ENCODE measurements at regions not wholly inside any gene's neighbourhood (a gene's known extent, or its start where the extent isn't known, plus 50 kb on each side); places are given as distances from the start of the nearest gene placed in this dataset.
A peak's percentile ranks its signal among the peaks of the same experiment; 100 is the strongest.
"Not testable (repeated sequence)": the region's sequence is repeated elsewhere in the genome, so short reads cannot be mapped to it uniquely, and the experiment has no call there.

DNA sequence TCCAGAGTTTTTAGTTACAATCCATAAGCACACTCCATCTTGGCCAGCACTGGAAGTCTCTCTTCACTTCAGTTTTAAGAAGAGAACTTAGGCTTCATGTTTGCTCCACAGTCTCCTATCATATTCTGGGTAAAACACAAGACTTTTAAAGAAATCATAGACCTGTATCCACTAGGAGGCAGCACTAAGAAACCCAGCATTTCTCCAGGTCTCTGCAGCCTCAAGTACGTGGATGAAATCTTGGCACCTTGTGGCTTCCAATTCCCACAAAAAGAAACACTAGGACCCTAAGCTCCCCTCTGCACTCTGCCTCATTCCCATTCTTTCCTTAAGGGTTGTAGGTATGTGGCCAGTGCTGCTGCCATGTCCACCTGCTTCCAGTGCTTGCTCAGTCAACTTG, 367.3 kb upstream of the CASK start:
- no peak for DNase-seq
- intact Hi-C loops (cut with DNase I) = no loop called here

- intact Hi-C loops (cut with DNase I) = no loop called here
- DNase-seq = no peak
Measured at GRCh38 chrX:42289492-42290385, 366.4 kb upstream of the CASK start.

DNA sequence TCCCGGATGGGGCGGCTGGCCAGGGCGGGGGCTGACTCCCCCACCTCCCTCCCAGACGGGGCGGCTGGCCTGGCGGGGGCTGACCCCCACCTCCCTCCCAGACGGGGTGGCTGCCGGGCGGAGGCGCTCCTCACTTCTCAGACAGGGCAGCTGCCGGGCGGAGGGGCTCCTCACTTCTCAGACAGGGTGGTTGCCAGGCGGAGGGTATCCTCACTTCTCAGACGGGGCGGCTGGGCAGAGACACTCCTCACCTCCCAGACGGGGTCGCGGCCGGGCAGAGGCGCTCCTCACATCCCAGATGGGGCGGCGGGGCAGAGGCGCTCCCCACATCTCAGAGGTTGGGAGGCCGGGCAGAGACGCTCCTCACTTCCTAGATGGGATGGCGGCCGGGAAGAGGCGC, 362.3 kb upstream of the CASK start:
- peak in 2 of 10 donors; percentile 47 to 75 for DNase-seq
- intact Hi-C loops (cut with DNase I) = not testable (repeated sequence)

DNA sequence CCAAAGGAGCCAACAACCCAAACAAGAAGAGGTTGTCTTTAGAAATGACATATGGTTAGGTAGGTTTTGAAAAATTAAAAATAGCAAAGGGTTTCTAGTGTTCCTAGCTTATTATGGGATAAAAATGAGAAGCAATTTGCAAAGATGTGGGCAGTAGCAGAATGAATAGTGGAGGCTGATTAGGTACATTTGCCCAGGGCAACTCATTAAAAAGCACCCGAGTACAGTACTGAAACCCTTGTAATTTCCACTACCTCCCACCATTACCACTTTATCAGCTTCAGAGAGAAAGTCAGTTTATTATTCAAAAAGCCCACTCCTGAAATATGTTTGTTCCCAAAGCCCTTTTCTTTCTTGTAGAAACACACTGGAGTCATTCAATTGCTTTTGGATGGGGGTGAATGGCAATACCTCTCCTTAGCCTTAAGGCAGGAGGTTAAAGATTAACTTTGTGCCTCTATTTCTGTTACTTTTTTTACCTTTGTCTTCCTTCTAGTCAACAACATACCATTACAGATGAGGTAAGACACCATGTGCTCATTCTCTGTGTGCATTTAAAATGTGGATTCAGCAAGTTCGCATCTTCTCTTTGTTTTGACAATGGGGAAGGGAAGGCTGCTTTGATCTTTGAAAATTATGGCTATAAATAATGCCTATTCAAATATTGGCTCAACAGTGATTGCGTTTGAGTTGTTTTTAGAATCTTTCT, 353.8 kb upstream of the CASK start:
- intact Hi-C loops (cut with DNase I) = no loop called here
- DNase-seq = no peak

GRCh38 chrX:42274151-42274550, 350.8 kb upstream of the CASK start:
- intact Hi-C loops (cut with DNase I) = no loop called here
- DNase-seq = no peak

DNA sequence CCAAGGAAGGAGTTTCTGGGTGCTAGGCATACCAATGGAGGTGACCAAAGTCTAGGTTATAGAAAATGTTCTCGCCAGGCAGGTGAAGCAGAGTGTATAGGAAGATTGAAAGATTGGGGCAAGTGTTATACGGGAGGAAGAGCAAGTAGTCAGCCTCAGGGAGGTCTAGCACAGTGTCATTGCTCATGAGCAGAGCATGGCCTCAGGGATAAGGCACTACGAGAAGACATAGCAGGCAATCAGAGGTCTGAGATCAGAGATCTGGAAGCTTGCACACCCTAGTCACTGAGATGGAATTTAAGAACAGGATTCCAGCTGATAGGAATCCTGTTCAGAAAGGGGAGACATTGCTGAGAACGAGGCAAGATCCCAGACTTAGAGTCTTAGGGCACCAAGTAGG, 350.0 kb upstream of the CASK start:
- no peak for DNase-seq
- intact Hi-C loops (cut with DNase I) = no loop called here

DNA sequence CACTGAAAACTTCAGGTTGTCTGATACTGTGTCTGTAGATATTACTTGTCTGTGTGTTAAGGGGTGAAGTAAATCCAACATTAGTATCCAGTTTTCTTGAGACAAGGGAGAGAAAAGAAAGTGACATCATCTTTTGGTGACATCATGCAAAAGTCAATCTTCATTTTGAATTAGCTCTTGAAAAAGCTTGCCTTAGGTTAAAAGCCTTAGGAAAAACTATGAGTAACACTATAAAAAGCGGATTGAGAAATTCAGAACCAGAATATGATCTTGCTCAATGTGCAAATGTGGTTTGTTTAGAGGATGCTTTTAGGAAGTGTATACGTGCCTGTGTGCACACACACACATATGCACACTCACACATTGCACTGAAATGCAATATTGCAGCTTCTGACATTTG, 345.8 kb upstream of the CASK start:
- DNase-seq = no peak
- intact Hi-C loops (cut with DNase I) = no loop called here

GRCh38 chrX:42260854-42261253, 337.5 kb upstream of the CASK start:
- no peak for DNase-seq
- intact Hi-C loops (cut with DNase I) = no loop called here

- intact Hi-C loops (cut with DNase I) = no loop called here
- DNase-seq = no peak
Measured at GRCh38 chrX:42248226-42248625, 324.9 kb upstream of the CASK start.

GRCh38 chrX:42247241-42247640, 323.9 kb upstream of the CASK start:
- DNase-seq = no peak
- intact Hi-C loops (cut with DNase I) = no loop called here

DNA sequence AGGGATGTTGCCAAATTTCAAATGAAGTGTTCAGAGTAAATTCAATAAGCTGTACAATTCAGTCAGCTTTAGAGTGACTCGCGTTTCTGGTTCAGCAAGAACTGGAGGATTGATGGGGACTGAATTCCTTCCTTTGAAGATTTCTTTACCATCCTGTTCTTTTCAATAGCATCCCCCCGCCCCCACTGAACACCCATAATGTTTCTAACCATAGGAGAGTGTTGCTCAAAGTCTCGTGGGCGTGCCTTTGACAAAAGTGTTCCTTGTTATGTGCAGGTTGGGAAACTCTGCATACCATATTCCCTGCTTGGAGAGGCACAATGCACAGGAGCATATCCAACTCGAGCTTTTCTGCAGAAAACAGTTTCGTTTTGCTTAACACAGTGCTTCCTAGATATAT, 323.5 kb upstream of the CASK start:
- no peak for DNase-seq
- intact Hi-C loops (cut with DNase I) = no loop called here

DNA sequence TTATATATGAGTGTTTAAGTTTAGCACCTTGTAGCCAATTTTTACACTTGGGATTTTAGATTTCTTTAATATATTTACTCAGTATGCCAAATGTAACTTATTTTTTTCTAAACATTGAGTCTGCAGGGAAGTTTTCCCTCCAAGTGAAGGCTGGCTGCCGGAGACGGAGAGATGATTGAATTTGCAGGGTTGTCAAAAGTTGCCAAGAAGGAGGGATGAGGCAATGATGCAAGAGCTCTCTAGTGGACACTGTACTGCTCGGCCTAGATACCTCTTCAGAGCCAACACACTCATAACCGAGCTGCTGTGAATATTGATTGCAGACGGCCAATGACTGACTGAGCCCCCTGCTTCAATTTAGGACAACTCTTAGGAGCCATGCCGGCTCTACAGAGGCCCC, 318.6 kb upstream of the CASK start:
- intact Hi-C loops (cut with DNase I) = no loop called here
- no peak for DNase-seq

DNA sequence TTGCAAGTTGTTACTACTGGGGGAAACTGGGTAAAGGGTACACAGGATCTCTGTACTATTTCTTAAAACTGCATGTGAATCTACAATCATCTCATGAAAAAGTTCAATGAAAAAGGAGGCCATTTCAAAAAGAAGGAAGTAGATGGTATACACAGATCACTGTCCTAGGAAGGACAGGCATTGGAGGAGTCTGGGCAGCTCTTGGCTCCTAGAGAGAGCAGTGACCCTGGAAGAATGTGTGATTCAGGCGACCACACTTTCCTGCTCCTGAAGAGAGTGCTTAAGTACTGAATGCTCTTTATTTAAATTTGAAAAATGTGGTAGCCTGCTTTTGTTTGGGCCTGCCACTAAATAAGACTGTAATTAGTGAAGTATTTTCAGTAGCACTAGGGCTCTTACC, 318.1 kb upstream of the CASK start:
- intact Hi-C loops (cut with DNase I) = no loop called here
- no peak for DNase-seq

- intact Hi-C loops (cut with DNase I) = no loop called here
- DNase-seq = no peak
Measured at GRCh38 chrX:42237956-42238355, 314.6 kb upstream of the CASK start.

DNA sequence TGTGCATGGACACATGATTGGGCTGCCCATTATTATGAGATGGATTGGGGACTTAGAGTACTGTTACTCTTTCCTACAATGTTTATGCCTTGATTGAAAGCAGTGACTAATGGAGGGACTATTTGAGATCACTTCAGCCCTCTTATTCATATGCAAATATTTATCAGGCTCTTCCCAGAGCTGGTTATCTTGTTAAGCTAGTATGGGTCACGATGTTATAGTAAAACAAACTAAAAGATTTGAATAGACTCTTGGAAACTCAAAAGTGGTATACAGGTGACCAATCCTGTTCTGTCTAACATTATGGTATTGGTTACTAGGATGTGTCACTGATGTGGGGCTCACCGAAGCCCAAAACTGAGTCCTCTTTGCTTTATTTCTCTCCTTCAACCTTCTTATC, 306.2 kb upstream of the CASK start:
- intact Hi-C loops (cut with DNase I) = no loop called here
- no peak for DNase-seq

- intact Hi-C loops (cut with DNase I) = no loop called here
- no peak for DNase-seq
Measured at GRCh38 chrX:42220666-42221065, 297.3 kb upstream of the CASK start.

- no peak for DNase-seq
- intact Hi-C loops (cut with DNase I) = no loop called here
Measured at GRCh38 chrX:42220083-42220482, 296.7 kb upstream of the CASK start.

GRCh38 chrX:42219231-42219630, 295.9 kb upstream of the CASK start:
- no peak for DNase-seq
- intact Hi-C loops (cut with DNase I) = no loop called here

GRCh38 chrX:42195506-42195905, 272.2 kb upstream of the CASK start:
- intact Hi-C loops (cut with DNase I) = no loop called here
- DNase-seq = no peak

DNA sequence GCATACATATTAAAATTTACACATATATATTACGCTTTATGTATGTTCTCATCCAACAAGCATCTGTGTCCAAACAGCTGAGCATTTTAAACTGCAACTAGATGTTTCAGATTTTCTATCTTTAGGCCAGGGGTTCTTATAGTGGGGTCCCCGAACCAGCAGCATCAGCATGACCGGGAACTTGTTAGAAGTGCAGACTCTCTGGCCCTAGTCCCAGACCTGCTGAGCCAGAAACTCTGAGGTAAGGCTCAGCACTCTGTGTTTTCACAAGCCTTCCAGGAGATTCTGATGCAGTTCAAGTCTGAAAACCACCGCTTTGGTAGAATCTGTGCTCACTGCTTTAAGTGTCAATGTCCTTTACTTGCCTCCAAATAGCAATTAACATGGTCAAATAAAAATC, 266.2 kb upstream of the CASK start:
- DNase-seq = no peak
- intact Hi-C loops (cut with DNase I) = no loop called here

DNA sequence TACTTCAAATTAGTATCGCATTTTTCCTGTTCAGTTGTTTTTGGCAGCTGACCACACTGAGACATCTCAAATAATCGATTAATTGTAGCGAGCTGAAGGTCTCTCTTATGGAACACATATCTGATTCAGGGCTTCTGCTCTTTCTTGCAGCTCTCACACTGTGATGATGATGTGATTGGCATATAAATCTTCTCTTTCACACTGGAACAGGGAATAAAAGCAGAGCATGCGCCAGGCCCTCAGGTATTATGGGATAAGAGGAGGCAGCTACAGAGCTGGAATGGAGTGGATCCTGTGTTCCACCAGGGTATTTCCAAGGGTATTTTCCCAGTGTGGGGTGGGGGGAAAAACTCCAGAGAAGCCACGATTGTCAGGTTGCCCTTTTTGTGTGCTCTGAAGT, 265.4 kb upstream of the CASK start:
- DNase-seq = no peak
- intact Hi-C loops (cut with DNase I) = no loop called here

- DNase-seq = no peak
- intact Hi-C loops (cut with DNase I) = no loop called here
Measured at GRCh38 chrX:42176789-42177188, 253.4 kb upstream of the CASK start.

Measured in posterior cingulate gyrus (tissue), 11 donors.